Breast epithelium (tissue), 4 donors: ENCODE measurements at regions not wholly inside any gene's neighbourhood (a gene's known extent, or its start where the extent isn't known, plus 50 kb on each side); places are given as distances from the start of the nearest gene placed in this dataset.

Experiments used
- DNase-seq, 2 donors: peaks; one replicate each; pipeline ENCODE4 v3.0.0-alpha.2; 2019; ENCODE audit warnings: low spot score in 2 of 2
- H3K27ac ChIP-seq, 2 donors: fragments of 200-600 bp; sonication (generic) in 1 of 2; one replicate each; pipeline ENCODE4 v1.5.1; 2016 to 2019; ENCODE audit warnings: mild to moderate bottlenecking in 1 of 2
- H3K27me3 ChIP-seq, 2 donors: fragments of 200-600 bp; sonication (generic) in 1 of 2; one replicate each; pipeline versions ENCODE4 v1.5.1 to v1.6.0; 2017 to 2019; ENCODE audit warnings: control low read depth in 1 of 2, mild to moderate bottlenecking in 1 of 2
- H3K36me3 ChIP-seq: fragments of 200-600 bp; one replicate; pipeline ENCODE4 v1.5.1; 2019
- H3K4me1 ChIP-seq, 2 donors: fragments of 200-600 bp; sonication (generic); one replicate each; pipeline ENCODE4 v1.5.1; 2016 to 2019; ENCODE audit warnings: control low read depth in 1 of 2
- H3K4me3 ChIP-seq, 3 donors: fragments of 200-600 bp; sonication (generic); 1 replicate in 2 of 3; 2 replicates in 1 of 3; pipeline ENCODE4 v1.5.1; 2016 to 2019; ENCODE audit warnings: mild to moderate bottlenecking in 3 of 3, moderate library complexity in 2 of 3
- H3K9me3 ChIP-seq, 2 donors: fragments of 200-600 bp; sonication (generic) in 1 of 2; one replicate each; pipeline ENCODE4 v1.5.1; 2016 to 2019; ENCODE audit warnings: control low read depth in 1 of 2
- CTCF ChIP-seq, 3 donors: fragments of 450-650 bp; IDR thresholded peaks; one replicate each; pipeline ENCODE4 v1.5.1; 2016 to 2017; ENCODE audit warnings: antibody characterized with exemption in 3 of 3, mild to moderate bottlenecking in 3 of 3, moderate library complexity in 3 of 3
- POLR2A ChIP-seq: fragments of 450-650 bp; IDR thresholded peaks from one replicate; pipeline ENCODE4 v1.6.1; 2016; ENCODE audit warnings: antibody characterized with exemption, mild to moderate bottlenecking, moderate library complexity
- POLR2AphosphoS5 ChIP-seq, 3 donors: sonication (generic); formaldehyde crosslinking; IDR thresholded peaks; one replicate each; pipeline ENCODE4 v1.6.1; 2017; ENCODE audit warnings: antibody characterized with exemption in 3 of 3
- intact Hi-C: fragments of 100-400 bp; cut with DNase I; formaldehyde crosslinking; loops from one replicate; pipeline ENCODE4 v1.15.1; 2023; ENCODE audit warnings: low total_unique reads

GRCh38 chr10:78513330-78513729 lies 479.7 kb downstream of the RPS24 start:
- H3K4me1 ChIP-seq, result no peaks in the 10 kb centered on the region
- H3K4me3 ChIP-seq, result no peak overlapping the region
- H3K27ac ChIP-seq, result no peak overlapping the region
- intact Hi-C loops, result no loop called here
- no peaks in the 10 kb centered on the region for H3K36me3 ChIP-seq
- no peaks in the 10 kb centered on the region for H3K27me3 ChIP-seq
- no peaks in the 10 kb centered on the region for H3K9me3 ChIP-seq
- DNase-seq, result no peak
- TF ChIP-seq POLR2A (no peak), CTCF (IDR thresholded peaks at IDR 0.05) (no peak), POLR2AphosphoS5 (IDR thresholded peaks at IDR 0.05) (no peak)

DNA sequence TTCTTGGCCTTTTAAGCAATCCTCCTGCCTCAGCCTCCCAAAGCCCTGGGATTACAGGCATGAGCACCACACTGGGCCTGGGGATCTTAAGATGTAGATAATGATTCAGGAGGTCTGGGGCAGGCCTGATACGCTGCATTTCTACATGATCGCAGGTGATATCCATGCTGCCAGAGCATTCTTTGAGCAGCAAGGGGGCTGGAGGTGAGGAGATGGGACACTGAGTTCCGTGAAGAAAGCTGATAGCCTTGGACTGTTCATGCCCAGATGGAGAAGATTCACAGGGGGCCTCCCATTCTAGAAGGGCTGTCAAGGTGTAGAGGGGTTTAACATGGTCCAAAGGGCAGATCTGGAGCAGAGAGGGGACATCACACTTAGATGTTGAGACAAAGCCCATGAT lies 480.3 kb downstream of the RPS24 start:
- intact Hi-C loops, result no loop called here
- TF ChIP-seq POLR2A, result no peak
- no peak for TF ChIP-seq POLR2AphosphoS5 (IDR thresholded peaks at IDR 0.05)
- TF ChIP-seq CTCF (IDR thresholded peaks at IDR 0.05), result no peak
- no peaks in the 10 kb centered on the region for H3K9me3 ChIP-seq
- H3K36me3 ChIP-seq, result no peaks in the 10 kb centered on the region
- no peaks in the 10 kb centered on the region for H3K27me3 ChIP-seq
- DNase-seq, result no peak
- H3K4me1 ChIP-seq, result no peaks in the 10 kb centered on the region
- no peak overlapping the region for H3K4me3 ChIP-seq
- H3K27ac ChIP-seq, result no peak overlapping the region

- intact Hi-C loops, result no loop called here
- Histone ChIP-seq H3K9me3 (no peaks in the 10 kb centered on the region), H3K4me3 (no peak overlapping the region), H3K27ac (peak overlapping the region in 1 of 2 donors; percentile 38), H3K36me3 (no peaks in the 10 kb centered on the region), H3K27me3 (no peaks in the 10 kb centered on the region), H3K4me1 (no peaks in the 10 kb centered on the region)
- no peak for DNase-seq
- TF ChIP-seq CTCF (IDR thresholded peaks at IDR 0.05) (no peak), POLR2AphosphoS5 (IDR thresholded peaks at IDR 0.05) (no peak), POLR2A (no peak)
Observed at GRCh38 chr10:78514459-78514858, 480.8 kb downstream of the RPS24 start.

DNA sequence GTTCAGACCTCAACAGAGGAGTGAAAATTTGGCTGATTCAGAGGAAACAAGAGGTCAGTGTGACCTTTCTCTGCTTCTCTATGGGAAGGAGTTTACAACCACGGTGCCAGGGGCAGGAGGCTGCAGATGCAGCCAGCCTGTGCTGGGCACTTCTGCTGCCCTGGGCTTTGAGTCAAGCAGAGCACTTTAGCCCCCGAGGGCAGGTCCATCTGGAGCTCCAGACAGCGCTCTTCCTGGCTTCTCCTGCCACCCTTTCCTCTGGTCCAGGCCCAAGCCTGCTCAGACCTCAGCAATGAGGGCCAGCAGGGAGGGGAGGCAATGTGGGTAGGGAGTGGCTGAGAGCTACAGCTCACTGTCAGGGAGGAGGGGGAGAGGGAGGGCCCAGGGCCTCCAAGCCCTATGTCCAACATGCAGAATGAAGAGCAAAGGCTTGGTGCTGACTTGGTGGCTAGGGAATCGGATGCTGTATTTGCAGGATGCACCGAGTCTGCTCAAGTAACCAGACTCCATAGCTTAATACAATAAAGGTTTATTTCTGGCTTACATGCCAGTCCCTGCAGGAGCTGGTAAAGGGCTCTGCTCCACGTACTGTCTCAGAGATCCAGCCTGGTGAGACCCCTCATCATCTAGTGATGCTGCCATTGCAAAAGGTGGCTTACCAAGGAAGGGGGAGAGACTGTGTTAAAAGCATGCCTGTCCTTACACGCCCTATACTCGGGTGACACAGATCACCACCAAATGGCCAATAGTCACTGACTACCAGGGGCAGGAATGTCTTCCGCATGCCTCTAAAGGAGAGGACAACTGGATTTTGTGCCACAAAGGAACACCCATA lies 481.6 kb downstream of the RPS24 start:
- Histone ChIP-seq H3K36me3 (no peaks in the 10 kb centered on the region), H3K9me3 (no peaks in the 10 kb centered on the region), H3K27ac (peak overlapping the region in 1 of 2 donors; percentile 38), H3K4me3 (no peak overlapping the region), H3K4me1 (no peaks in the 10 kb centered on the region), H3K27me3 (no peaks in the 10 kb centered on the region)
- no peak for DNase-seq
- intact Hi-C loops, result no loop called here
- no peak for TF ChIP-seq POLR2AphosphoS5 (IDR thresholded peaks at IDR 0.05)
- TF ChIP-seq POLR2A, result no peak
- TF ChIP-seq CTCF (IDR thresholded peaks at IDR 0.05), result no peak

GRCh38 chr10:78515873-78516153 lies 482.1 kb downstream of the RPS24 start:
- no peaks in the 10 kb centered on the region for H3K36me3 ChIP-seq
- TF ChIP-seq POLR2A, result no peak
- TF ChIP-seq POLR2AphosphoS5 (IDR thresholded peaks at IDR 0.05), result no peak
- no peak for TF ChIP-seq CTCF (IDR thresholded peaks at IDR 0.05)
- DNase-seq, result no peak
- no peaks in the 10 kb centered on the region for H3K27me3 ChIP-seq
- no peak overlapping the region for H3K27ac ChIP-seq
- H3K4me1 ChIP-seq, result no peaks in the 10 kb centered on the region
- H3K9me3 ChIP-seq, result no peaks in the 10 kb centered on the region
- no peak overlapping the region for H3K4me3 ChIP-seq
- intact Hi-C loops, result no loop called here
